ENCODE measurements at regions not wholly inside any gene's neighbourhood (a gene's known extent, or its start where the extent isn't known, plus 50 kb on each side); places are given as distances from the start of the nearest gene placed in this dataset.

GRCh38 chr13:37954191-37954590 is 84.6 kb upstream of the TRPC4 start:
- no peak for TF ChIP-seq CTCF (conservative IDR thresholded peaks at IDR 0.05)

GRCh38 chr13:37953696-37954095 is 84.1 kb upstream of the TRPC4 start:
- no peak for TF ChIP-seq CTCF (conservative IDR thresholded peaks at IDR 0.05)
- H3K27ac ChIP-seq: no peak overlapping the region

More at GRCh38 chr13:37954191-37954590, 84.6 kb upstream of the TRPC4 start:
- no peak overlapping the region for H3K27ac ChIP-seq

GRCh38 chr13:37950016-37950415 is 80.4 kb upstream of the TRPC4 start:
- TF ChIP-seq CTCF (conservative IDR thresholded peaks at IDR 0.05): no peak
- no peak overlapping the region for H3K27ac ChIP-seq

GRCh38 chr13:37947419-37948140 is 78.0 kb upstream of the TRPC4 start:
- H3K27ac ChIP-seq: no peak overlapping the region

GRCh38 chr13:37945651-37946575 is 76.3 kb upstream of the TRPC4 start:
- TF ChIP-seq CTCF (conservative IDR thresholded peaks at IDR 0.05): no peak
- H3K27ac ChIP-seq: peak overlapping the region; percentile 44

More at GRCh38 chr13:37947419-37948140, 78.0 kb upstream of the TRPC4 start:
- no peak for TF ChIP-seq CTCF (conservative IDR thresholded peaks at IDR 0.05)

- H3K27ac ChIP-seq: peak overlapping the region; percentile 44
- no peak for TF ChIP-seq CTCF (conservative IDR thresholded peaks at IDR 0.05)
These were observed 75.4 kb upstream of the TRPC4 start for GRCh38 chr13:37944869-37945442.
